ENCODE measurements at regions not wholly inside any gene's neighbourhood (a gene's known extent, or its start where the extent isn't known, plus 50 kb on each side); places are given as distances from the start of the nearest gene placed in this dataset.

GRCh38 chr9:117543089-117543488, 128.2 kb upstream of the ASTN2 start:
- in situ Hi-C loops (cut with HindIII; ENCODE audit: low pct_unique_long_range_greater_than_20kb, low sequenced_read_pairs): no loop called here
- DNase-seq (ENCODE audit: low read depth in 1 of 2, low spot score in 1 of 2): no peak
- TF ChIP-seq JUND (IDR thresholded peaks at IDR 0.05; ENCODE audit: low read depth): no peak

- no peak for DNase-seq (ENCODE audit: low read depth in 1 of 2, low spot score in 1 of 2)
- in situ Hi-C loops (cut with HindIII; ENCODE audit: low pct_unique_long_range_greater_than_20kb, low sequenced_read_pairs): no loop called here
- no peak for TF ChIP-seq JUND (IDR thresholded peaks at IDR 0.05; ENCODE audit: low read depth)
These were observed 127.2 kb upstream of the ASTN2 start for GRCh38 chr9:117542021-117542420.

GRCh38 chr9:117541181-117541580, 126.3 kb upstream of the ASTN2 start:
- in situ Hi-C loops (cut with HindIII; ENCODE audit: low pct_unique_long_range_greater_than_20kb, low sequenced_read_pairs): no loop called here
- no peak for TF ChIP-seq JUND (IDR thresholded peaks at IDR 0.05; ENCODE audit: low read depth)
- DNase-seq (ENCODE audit: low read depth in 1 of 2, low spot score in 1 of 2): no peak

GRCh38 chr9:117535973-117536372, 121.1 kb upstream of the ASTN2 start:
- no peak for TF ChIP-seq JUND (IDR thresholded peaks at IDR 0.05; ENCODE audit: low read depth)
- in situ Hi-C loops (cut with HindIII; ENCODE audit: low pct_unique_long_range_greater_than_20kb, low sequenced_read_pairs): no loop called here

GRCh38 chr9:117535434-117535833, 120.6 kb upstream of the ASTN2 start:
- DNase-seq (ENCODE audit: low read depth in 1 of 2, low spot score in 1 of 2): no peak
- no peak for TF ChIP-seq JUND (IDR thresholded peaks at IDR 0.05; ENCODE audit: low read depth)
- in situ Hi-C loops (cut with HindIII; ENCODE audit: low pct_unique_long_range_greater_than_20kb, low sequenced_read_pairs): no loop called here

More at GRCh38 chr9:117535973-117536372, 121.1 kb upstream of the ASTN2 start:
- DNase-seq (ENCODE audit: low read depth in 1 of 2, low spot score in 1 of 2): no peak

GRCh38 chr9:117528225-117528624, 113.4 kb upstream of the ASTN2 start:
- in situ Hi-C loops (cut with HindIII; ENCODE audit: low pct_unique_long_range_greater_than_20kb, low sequenced_read_pairs): no loop called here
- TF ChIP-seq JUND (IDR thresholded peaks at IDR 0.05; ENCODE audit: low read depth): no peak
- no peak for DNase-seq (ENCODE audit: low read depth in 1 of 2, low spot score in 1 of 2)

GRCh38 chr9:117526674-117527073, 111.8 kb upstream of the ASTN2 start:
- in situ Hi-C loops (cut with HindIII; ENCODE audit: low pct_unique_long_range_greater_than_20kb, low sequenced_read_pairs): no loop called here
- DNase-seq (ENCODE audit: low read depth in 1 of 2, low spot score in 1 of 2): no peak
- no peak for TF ChIP-seq JUND (IDR thresholded peaks at IDR 0.05; ENCODE audit: low read depth)

GRCh38 chr9:117523531-117524153, 108.8 kb upstream of the ASTN2 start:
- no peak for TF ChIP-seq JUND (IDR thresholded peaks at IDR 0.05; ENCODE audit: low read depth)
- no peak for DNase-seq (ENCODE audit: low read depth in 1 of 2, low spot score in 1 of 2)
- in situ Hi-C loops (cut with HindIII; ENCODE audit: low pct_unique_long_range_greater_than_20kb, low sequenced_read_pairs): no loop called here

- TF ChIP-seq JUND (IDR thresholded peaks at IDR 0.05; ENCODE audit: low read depth): no peak
- in situ Hi-C loops (cut with HindIII; ENCODE audit: low pct_unique_long_range_greater_than_20kb, low sequenced_read_pairs): no loop called here
- DNase-seq (ENCODE audit: low read depth in 1 of 2, low spot score in 1 of 2): no peak
These were observed 106.4 kb upstream of the ASTN2 start for GRCh38 chr9:117521293-117521692.

GRCh38 chr9:117516676-117517632, 102.1 kb upstream of the ASTN2 start:
- in situ Hi-C loops (cut with HindIII; ENCODE audit: low pct_unique_long_range_greater_than_20kb, low sequenced_read_pairs): no loop called here
- no peak for TF ChIP-seq JUND (IDR thresholded peaks at IDR 0.05; ENCODE audit: low read depth)
- no peak for DNase-seq (ENCODE audit: low read depth in 1 of 2, low spot score in 1 of 2)

- DNase-seq (ENCODE audit: low read depth in 1 of 2, low spot score in 1 of 2): no peak
- in situ Hi-C loops (cut with HindIII; ENCODE audit: low pct_unique_long_range_greater_than_20kb, low sequenced_read_pairs): no loop called here
- TF ChIP-seq JUND (IDR thresholded peaks at IDR 0.05; ENCODE audit: low read depth): no peak
These were observed 97.1 kb upstream of the ASTN2 start for GRCh38 chr9:117511852-117512481.

- no peak for DNase-seq (ENCODE audit: low read depth in 1 of 2, low spot score in 1 of 2)
- no peak for TF ChIP-seq JUND (IDR thresholded peaks at IDR 0.05; ENCODE audit: low read depth)
- in situ Hi-C loops (cut with HindIII; ENCODE audit: low pct_unique_long_range_greater_than_20kb, low sequenced_read_pairs): no loop called here
These were observed 81.5 kb upstream of the ASTN2 start for GRCh38 chr9:117496307-117496706.

Measured in T47D (cell line).